Activated T-helper 1 cell treated with anti-CD3 and anti-CD28 coated beads, Interleukin-12 subunit alpha, Interleukin-12 subunit beta, Interleukin-2, Interleukin-4 antibody, amounts not matched to agents 30 ng/mL and 10 ng/mL and 1 ng/mL, durations not matched to agents 14 hours and 24 hours and 36 hours (primary cell): ENCODE measurements at regions not wholly inside any gene's neighbourhood (a gene's known extent, or its start where the extent isn't known, plus 50 kb on each side); places are given as distances from the start of the nearest gene placed in this dataset.

Experiments
- DNase-seq: peaks from one replicate; pipeline ENCODE4 v3.0.0; 2021; ENCODE audit warnings: low spot score
- H3K27ac Mint-ChIP-seq: one replicate; pipeline ENCODE4 v1.8.0; 2021; ENCODE audit warnings: mild to moderate bottlenecking, mixed read lengths
- H3K27me3 Mint-ChIP-seq: one replicate; pipeline ENCODE4 v1.8.0; 2022; ENCODE audit warnings: mild to moderate bottlenecking, moderate library complexity, mixed read lengths; ENCODE audit not compliant: insufficient read depth
- H3K36me3 Mint-ChIP-seq: one replicate; pipeline ENCODE4 v1.8.0; 2021; ENCODE audit warnings: low read depth, mixed read lengths
- H3K4me1 Mint-ChIP-seq: one replicate; pipeline ENCODE4 v1.8.0; 2021; ENCODE audit warnings: low read depth, mixed read lengths
- H3K4me3 Mint-ChIP-seq: one replicate; pipeline ENCODE4 v1.8.0; 2021; ENCODE audit warnings: mild to moderate bottlenecking, moderate library complexity, mixed read lengths
- H3K9me3 Mint-ChIP-seq: one replicate; pipeline ENCODE4 v1.8.0; 2021; ENCODE audit warnings: mixed read lengths
- intact Hi-C: fragments of 100-400 bp; cut with micrococcal nuclease; formaldehyde crosslinking; loops from one replicate; pipeline ENCODE4 v1.15.1; 2024

GRCh38 chr13:44212633-44213396 is 160.8 kb upstream of the SERP2 start:
- intact Hi-C loops = no loop called here
- no peak overlapping the region for H3K27ac Mint-ChIP-seq
- peaks cover 26% of the 10 kb centered on the region for H3K27me3 Mint-ChIP-seq
- H3K36me3 Mint-ChIP-seq = no peaks in the 10 kb centered on the region
- H3K4me1 Mint-ChIP-seq = no peaks in the 10 kb centered on the region
- DNase-seq = no peak
- H3K9me3 Mint-ChIP-seq = no peaks in the 10 kb centered on the region
- H3K4me3 Mint-ChIP-seq = no peak overlapping the region

- intact Hi-C loops = no loop called here
- H3K27ac Mint-ChIP-seq = no peak overlapping the region
Measured at GRCh38 chr13:44218501-44219240, 155.0 kb upstream of the SERP2 start.

DNA sequence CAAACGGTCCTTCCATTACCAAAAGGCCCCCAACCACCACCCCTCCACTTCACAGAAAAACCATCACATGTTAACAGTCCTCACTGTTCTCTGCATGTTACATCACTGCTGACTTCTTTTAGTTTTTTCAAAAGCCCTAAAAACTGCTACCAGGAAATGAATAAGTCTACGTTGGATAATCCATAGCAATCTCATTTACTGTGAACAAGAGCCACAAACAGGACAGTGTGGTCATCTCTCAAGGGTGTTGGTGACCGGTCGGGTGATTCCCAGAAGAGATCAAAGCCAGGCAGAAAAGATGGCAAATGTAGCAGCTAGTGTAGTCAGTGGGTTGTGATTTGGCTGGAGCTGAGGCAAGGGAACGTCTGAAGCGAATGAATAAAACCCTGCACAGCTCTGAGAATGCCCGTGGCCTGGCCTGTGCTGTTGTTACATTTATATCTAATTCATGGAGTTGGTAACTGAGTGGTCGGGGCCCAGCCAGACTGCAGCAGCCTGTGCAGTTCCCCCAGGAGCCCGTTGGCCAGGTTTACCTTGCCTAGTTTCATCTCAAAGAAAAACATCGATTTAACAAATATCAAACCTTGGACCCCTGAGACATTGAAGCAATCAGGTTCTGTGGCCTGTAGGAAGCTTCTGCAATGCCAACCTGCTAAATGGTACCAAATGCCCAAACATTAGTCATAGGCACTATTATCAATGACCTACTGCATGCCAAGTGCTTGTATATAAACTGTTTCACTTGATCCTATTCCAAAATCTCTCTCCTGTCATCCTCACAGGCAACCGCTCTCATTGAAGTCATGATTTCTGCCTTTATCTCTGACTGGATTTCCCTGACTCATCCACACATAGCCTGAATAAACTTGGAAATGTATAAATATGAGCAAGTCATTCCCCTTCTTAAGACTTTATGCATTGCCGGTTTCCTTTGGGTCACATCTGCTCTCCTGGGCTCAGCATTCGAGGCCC is 153.8 kb upstream of the SERP2 start:
- no peak overlapping the region for H3K4me3 Mint-ChIP-seq
- intact Hi-C loops = no loop called here
- no peaks in the 10 kb centered on the region for H3K4me1 Mint-ChIP-seq
- no peaks in the 10 kb centered on the region for H3K9me3 Mint-ChIP-seq
- H3K36me3 Mint-ChIP-seq = no peaks in the 10 kb centered on the region
- H3K27me3 Mint-ChIP-seq = peaks cover 26% of the 10 kb centered on the region
- H3K27ac Mint-ChIP-seq = no peak overlapping the region
- no peak for DNase-seq

More at GRCh38 chr13:44218501-44219240, 155.0 kb upstream of the SERP2 start:
- Mint-ChIP-seq H3K4me3 (no peak overlapping the region), H3K4me1 (no peaks in the 10 kb centered on the region), H3K36me3 (no peaks in the 10 kb centered on the region), H3K27me3 (peaks cover 26% of the 10 kb centered on the region), H3K9me3 (no peaks in the 10 kb centered on the region)
- no peak for DNase-seq

DNA sequence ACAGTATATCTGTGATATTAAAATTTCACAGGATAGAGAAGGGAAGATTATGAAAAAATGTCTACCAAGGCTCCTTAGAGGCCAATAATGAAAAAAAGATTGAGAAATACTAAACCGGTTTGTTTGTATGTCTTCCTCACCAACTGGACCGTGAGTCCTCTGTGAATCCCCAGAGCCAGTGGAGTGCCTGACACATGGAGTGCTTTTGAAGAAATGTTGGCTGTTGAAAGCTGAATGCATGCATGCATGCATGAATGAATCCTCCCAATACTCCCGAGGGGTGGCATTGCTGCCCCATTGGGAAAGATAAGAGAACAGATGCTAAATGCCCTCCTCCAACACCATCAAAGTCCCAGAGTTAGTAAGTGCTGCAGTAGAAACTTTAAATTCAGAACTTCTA is 152.7 kb upstream of the SERP2 start:
- Mint-ChIP-seq H3K27ac (no peak overlapping the region), H3K27me3 (peaks cover 23% of the 10 kb centered on the region), H3K36me3 (no peaks in the 10 kb centered on the region), H3K9me3 (no peaks in the 10 kb centered on the region), H3K4me3 (no peak overlapping the region), H3K4me1 (no peaks in the 10 kb centered on the region)
- intact Hi-C loops = no loop called here
- DNase-seq = no peak

- intact Hi-C loops = no loop called here
- Mint-ChIP-seq H3K36me3 (no peaks in the 10 kb centered on the region), H3K4me3 (no peak overlapping the region), H3K27ac (no peak overlapping the region), H3K4me1 (no peaks in the 10 kb centered on the region), H3K27me3 (peaks cover 26% of the 10 kb centered on the region), H3K9me3 (no peaks in the 10 kb centered on the region)
- no peak for DNase-seq
Measured at GRCh38 chr13:44221657-44222056, 152.0 kb upstream of the SERP2 start.

DNA sequence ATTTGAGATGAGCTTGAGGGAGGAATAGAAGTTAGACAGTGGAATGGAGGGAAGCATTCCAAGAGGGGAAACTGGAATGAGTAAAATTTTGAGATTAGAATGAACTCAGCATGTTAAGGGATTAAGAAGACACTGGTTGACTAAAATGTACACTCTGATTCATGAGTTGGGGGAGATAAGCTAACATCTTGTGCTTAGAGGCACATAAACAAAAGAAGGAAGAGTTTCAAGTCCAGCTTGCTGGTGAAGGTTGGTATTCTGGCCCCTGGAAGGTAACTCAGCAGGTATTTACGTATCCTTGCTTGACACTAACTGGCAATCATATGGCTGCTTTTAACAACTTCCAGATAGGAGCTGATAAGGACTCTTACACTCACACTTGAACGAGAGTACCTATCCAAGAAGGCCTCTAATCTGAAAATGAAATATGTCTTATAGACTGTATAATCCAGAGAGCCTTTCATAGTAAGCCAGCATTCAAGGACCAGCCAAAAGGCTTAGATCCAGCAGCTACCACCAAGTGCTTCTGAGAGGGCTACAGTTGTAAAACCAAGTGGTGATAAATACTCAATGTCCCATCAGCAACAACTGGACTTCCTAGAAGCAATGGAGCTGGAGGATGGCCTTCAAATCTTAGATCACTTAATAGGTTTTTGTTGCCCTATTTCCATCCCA is 149.7 kb upstream of the SERP2 start:
- Mint-ChIP-seq H3K4me3 (no peak overlapping the region), H3K27ac (no peak overlapping the region), H3K36me3 (no peaks in the 10 kb centered on the region), H3K9me3 (no peaks in the 10 kb centered on the region), H3K27me3 (peaks cover 26% of the 10 kb centered on the region), H3K4me1 (no peaks in the 10 kb centered on the region)
- no peak for DNase-seq
- intact Hi-C loops = no loop called here

GRCh38 chr13:44224450-44225149 is 149.0 kb upstream of the SERP2 start:
- Mint-ChIP-seq H3K27me3 (peaks cover 25% of the 10 kb centered on the region), H3K27ac (no peak overlapping the region)
- DNase-seq = no peak

DNA sequence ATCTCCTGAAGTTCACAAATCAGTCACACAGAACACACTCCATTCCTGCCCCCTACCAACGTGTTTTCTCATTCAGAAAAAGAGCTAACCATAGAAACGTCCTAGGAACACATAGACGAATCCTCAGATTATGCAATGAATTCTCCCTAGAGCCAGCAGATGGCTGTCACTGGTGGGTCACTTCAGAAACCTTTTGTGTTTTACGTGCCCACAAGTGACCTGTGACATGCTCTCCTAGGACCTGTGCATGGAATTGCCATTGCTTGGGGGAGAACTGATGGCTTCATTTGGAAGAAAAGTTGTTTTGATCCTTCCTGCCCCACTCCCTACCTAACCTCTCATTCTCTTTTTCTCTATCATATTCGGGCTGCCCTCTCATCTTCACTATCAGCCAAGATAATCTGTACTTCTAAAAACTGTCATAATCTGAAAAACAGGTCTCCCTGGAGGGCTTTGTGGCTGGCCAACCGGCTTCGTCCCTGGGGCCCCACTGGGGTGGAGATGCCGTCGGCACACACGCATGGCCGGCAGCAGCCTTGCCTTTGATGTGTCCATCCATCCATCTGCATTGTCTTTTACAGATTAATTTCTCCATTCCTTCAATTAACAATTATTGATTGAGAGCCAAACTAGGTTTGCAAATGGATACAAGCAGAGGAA is 144.1 kb upstream of the SERP2 start:
- intact Hi-C loops = no loop called here
- H3K27ac Mint-ChIP-seq = no peak overlapping the region
- H3K27me3 Mint-ChIP-seq = peaks cover 14% of the 10 kb centered on the region
- H3K9me3 Mint-ChIP-seq = no peaks in the 10 kb centered on the region
- no peak for DNase-seq
- H3K4me3 Mint-ChIP-seq = no peak overlapping the region
- H3K4me1 Mint-ChIP-seq = no peaks in the 10 kb centered on the region
- no peaks in the 10 kb centered on the region for H3K36me3 Mint-ChIP-seq

More at GRCh38 chr13:44224450-44225149, 149.0 kb upstream of the SERP2 start:
- no peak overlapping the region for H3K4me3 Mint-ChIP-seq
- no peaks in the 10 kb centered on the region for H3K36me3 Mint-ChIP-seq
- H3K4me1 Mint-ChIP-seq = no peaks in the 10 kb centered on the region
- no peaks in the 10 kb centered on the region for H3K9me3 Mint-ChIP-seq
- intact Hi-C loops = no loop called here

- Mint-ChIP-seq H3K36me3 (no peaks in the 10 kb centered on the region), H3K4me3 (no peak overlapping the region), H3K9me3 (no peaks in the 10 kb centered on the region), H3K4me1 (no peaks in the 10 kb centered on the region), H3K27ac (no peak overlapping the region), H3K27me3 (peaks cover 14% of the 10 kb centered on the region)
- intact Hi-C loops = no loop called here
- no peak for DNase-seq
Measured at GRCh38 chr13:44230071-44230470, 143.6 kb upstream of the SERP2 start.

GRCh38 chr13:44230736-44231135 is 142.9 kb upstream of the SERP2 start:
- intact Hi-C loops = no loop called here
- no peak overlapping the region for H3K27ac Mint-ChIP-seq
- DNase-seq = no peak

DNA sequence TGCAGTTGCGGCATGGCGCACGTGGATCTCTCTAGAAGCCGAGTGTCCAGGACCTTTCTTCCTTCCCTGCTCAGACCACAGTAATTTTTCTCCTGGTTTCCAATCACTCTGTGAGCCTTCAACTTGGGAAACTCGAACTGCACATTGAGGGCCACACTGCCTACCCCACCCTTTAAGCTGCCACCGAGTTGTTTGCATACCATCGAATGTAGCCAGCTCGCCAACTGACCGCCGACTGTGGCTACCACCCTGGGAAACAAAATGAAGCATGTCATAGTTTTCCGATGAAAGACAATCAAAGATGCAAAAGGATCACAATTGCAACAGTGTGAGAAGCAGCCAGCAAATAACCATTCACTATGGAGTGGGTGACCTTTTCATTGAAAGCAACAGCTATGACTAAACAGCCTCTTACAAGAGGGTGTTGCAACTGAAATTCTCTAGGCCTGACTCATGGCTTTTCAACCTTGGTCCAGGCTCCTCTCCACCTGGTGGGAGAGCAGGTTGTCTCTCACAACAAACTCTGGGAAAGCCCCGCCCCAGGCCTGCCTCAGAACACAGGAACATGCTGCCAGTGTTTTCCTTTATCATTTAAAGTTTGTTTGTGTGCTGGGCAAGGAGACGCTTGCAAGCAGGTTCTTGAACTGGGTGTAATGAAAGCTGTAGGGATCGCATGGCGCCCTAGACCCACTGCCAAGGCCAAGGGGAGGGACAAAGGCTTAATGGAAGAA is 141.7 kb upstream of the SERP2 start:
- H3K36me3 Mint-ChIP-seq = no peaks in the 10 kb centered on the region
- no peaks in the 10 kb centered on the region for H3K9me3 Mint-ChIP-seq

More at GRCh38 chr13:44230736-44231135, 142.9 kb upstream of the SERP2 start:
- H3K36me3 Mint-ChIP-seq = no peaks in the 10 kb centered on the region
- no peak overlapping the region for H3K4me3 Mint-ChIP-seq
- no peaks in the 10 kb centered on the region for H3K4me1 Mint-ChIP-seq
- no peaks in the 10 kb centered on the region for H3K9me3 Mint-ChIP-seq
- H3K27me3 Mint-ChIP-seq = peaks cover 14% of the 10 kb centered on the region

More for the DNA sequence above, 141.7 kb upstream of the SERP2 start:
- intact Hi-C loops = no loop called here
- Mint-ChIP-seq H3K4me1 (no peaks in the 10 kb centered on the region), H3K27ac (no peak overlapping the region), H3K27me3 (peaks cover 17% of the 10 kb centered on the region), H3K4me3 (no peak overlapping the region)
- no peak for DNase-seq
